H1 (cell line): ENCODE measurements at regions not wholly inside any gene's neighbourhood (a gene's known extent, or its start where the extent isn't known, plus 50 kb on each side); places are given as distances from the start of the nearest gene placed in this dataset.

Experiments used
- CTCF ChIA-PET: fragments of 300-600 bp; sonication (Branson Sonifier 250); formaldehyde crosslinking; loops from one replicate; lab custom pipeline; 2021; ENCODE audit not compliant: partially characterized antibody; lab: Charles Lee
- POLR2A ChIA-PET: fragments of 300-600 bp; sonication (Branson Sonifier 250); formaldehyde crosslinking; loops from one replicate; lab custom pipeline; 2021; ENCODE audit warnings: inconsistent platforms; ENCODE audit not compliant: partially characterized antibody; lab: Charles Lee
- DNase-seq, 2 experiments: peaks; one replicate each; pipeline versions ENCODE4 v3.0.0 to v3.0.0-alpha.2; 2010 to 2022; ENCODE audit warnings: low spot score in 2 of 2, low read depth in 1 of 2, mixed read lengths in 1 of 2
- FAIRE-seq: peaks from 2 replicates; lab custom pipeline; 2011; peaks lifted over from hg19 to GRCh38; lab: Jason Lieb, UNC
- H2AFZ ChIP-seq: 2 replicates; pipeline ENCODE4 v1.8.1; 2012; ENCODE audit warnings: low read length, inconsistent platforms
- H2AK5ac ChIP-seq: 2 replicates; pipeline ENCODE4 v1.6.1; 2013; ENCODE audit warnings: low read depth, low read length
- H2BK120ac ChIP-seq: replicated peaks from 2 replicates; pipeline ENCODE3; 2013; ENCODE audit warnings: low read depth, low read length, inconsistent platforms
- H2BK12ac ChIP-seq: 2 replicates; pipeline ENCODE4 v1.6.1; 2013; ENCODE audit warnings: low read depth, low read length
- H2BK15ac ChIP-seq: 2 replicates; pipeline ENCODE4 v1.6.1; 2013; ENCODE audit warnings: low read length
- H2BK20ac ChIP-seq: 2 replicates; pipeline ENCODE4 v1.6.1; 2013; ENCODE audit warnings: low read length
- H2BK5ac ChIP-seq: 2 replicates; pipeline ENCODE4 v1.6.1; 2013; ENCODE audit warnings: low read depth, low read length
- H3K14ac ChIP-seq: 2 replicates; pipeline ENCODE4 v1.6.1; 2013; ENCODE audit warnings: inconsistent platforms; ENCODE audit not compliant: insufficient read length
- H3K18ac ChIP-seq: 2 replicates; pipeline ENCODE4 v1.6.1; 2013; ENCODE audit warnings: low read length; ENCODE audit errors: extremely low read depth
- H3K23ac ChIP-seq: 2 replicates; pipeline ENCODE4 v1.6.1; 2013; ENCODE audit warnings: inconsistent platforms; ENCODE audit not compliant: insufficient read length
- H3K23me2 ChIP-seq: 2 replicates; pipeline ENCODE4 v1.6.1; 2013; ENCODE audit warnings: low read depth, low read length
- H3K27ac ChIP-seq: 2 replicates; pipeline ENCODE4 v1.6.1; 2011; ENCODE audit warnings: low read depth, low read length, inconsistent platforms
- H3K27me3 ChIP-seq, 4 experiments: replicated peaks in 1 of 4; 1 replicate in 1 of 4; 2 replicates in 3 of 4; pipeline versions ENCODE4 v1.6.1 to v1.8.1; 2011 to 2013; ENCODE audit warnings: low read length in 3 of 4, mild to moderate bottlenecking in 3 of 4, inconsistent platforms in 2 of 4, mixed read lengths in 2 of 4, moderate library complexity in 1 of 4; ENCODE audit not compliant: control insufficient read depth in 3 of 4, insufficient read depth in 3 of 4; ENCODE audit errors: extremely low read depth in 1 of 4
- H3K36me3 ChIP-seq, 4 experiments: 2 replicates each; pipeline versions ENCODE4 v1.6.1 to v1.8.1; 2011 to 2013; ENCODE audit warnings: mild to moderate bottlenecking in 4 of 4, low read length in 3 of 4, moderate library complexity in 2 of 4, control low read depth in 1 of 4, inconsistent platforms in 1 of 4; ENCODE audit not compliant: insufficient read depth in 4 of 4, control insufficient read depth in 2 of 4
- H3K4ac ChIP-seq: replicated peaks from 2 replicates; pipeline ENCODE3; 2013; ENCODE audit warnings: low read length, low read depth, mixed read lengths, inconsistent platforms; ENCODE audit not compliant: insufficient read length
- H3K4me1 ChIP-seq, 4 experiments: replicated peaks in 1 of 4; 1 replicate in 1 of 4; 2 replicates in 3 of 4; pipeline versions ENCODE4 v1.6.1 to v1.8.1; 2011 to 2013; ENCODE audit warnings: low read length in 3 of 4, inconsistent platforms in 2 of 4, mixed read lengths in 1 of 4; ENCODE audit not compliant: insufficient read depth in 4 of 4, control insufficient read depth in 3 of 4
- H3K4me2 ChIP-seq, 2 experiments: 2 replicates each; pipeline versions ENCODE4 v1.6.1 to v1.8.1; 2011 to 2013; ENCODE audit warnings: low read depth in 2 of 2, low read length in 2 of 2, control low read depth in 1 of 2, inconsistent platforms in 1 of 2, mild to moderate bottlenecking in 1 of 2; ENCODE audit not compliant: insufficient read depth in 1 of 2
- H3K4me3 ChIP-seq, 4 experiments: fragments of 200-600, 300-600 bp in 1 of 4; sonication (generic), shearing (Covaris generic), sonication (Bioruptor Twin) in 1 of 4; 2 replicates each; pipeline versions ENCODE4 v1.5.1 to v1.8.1; 2011 to 2016; ENCODE audit warnings: low read length in 4 of 4, low read depth in 3 of 4, control low read depth in 2 of 4, inconsistent platforms in 2 of 4, mild to moderate bottlenecking in 2 of 4, mixed read lengths in 1 of 4, moderate library complexity in 1 of 4; ENCODE audit not compliant: insufficient read depth in 2 of 4; ENCODE audit errors: extremely low read depth in 1 of 4
- H3K56ac ChIP-seq: replicated peaks from 2 replicates; pipeline ENCODE3; 2013; ENCODE audit warnings: low read depth, mild to moderate bottlenecking, mixed read lengths, low read length, inconsistent platforms; ENCODE audit not compliant: insufficient read length
- H3K79me1 ChIP-seq: 2 replicates; pipeline ENCODE4 v1.6.1; 2013; ENCODE audit warnings: low read depth, low read length, control low read depth
- H3K79me2 ChIP-seq, 2 experiments: 2 replicates each; pipeline versions ENCODE4 v1.6.1 to v1.8.1; 2012 to 2013; ENCODE audit warnings: low read length in 2 of 2, mild to moderate bottlenecking in 2 of 2, inconsistent platforms in 1 of 2; ENCODE audit not compliant: insufficient read depth in 2 of 2, control insufficient read depth in 1 of 2
- H3K9ac ChIP-seq, 4 experiments: replicated peaks in 1 of 4; 1 replicate in 1 of 4; 2 replicates in 3 of 4; pipeline versions ENCODE4 v1.6.1 to v1.8.1; 2011 to 2013; ENCODE audit warnings: low read depth in 3 of 4, low read length in 3 of 4, control low read depth in 2 of 4, mild to moderate bottlenecking in 2 of 4, moderate library complexity in 2 of 4, inconsistent platforms in 1 of 4; ENCODE audit errors: extremely low read depth in 1 of 4
- H3K9me3 ChIP-seq, 2 experiments: 2 replicates each; pipeline versions ENCODE4 v1.6.1 to v1.8.1; 2012 to 2013; ENCODE audit warnings: mild to moderate bottlenecking in 2 of 2, moderate library complexity in 2 of 2, control low read depth in 1 of 2, inconsistent platforms in 1 of 2, low read depth in 1 of 2, low read length in 1 of 2, mixed read lengths in 1 of 2; ENCODE audit not compliant: insufficient read depth in 2 of 2
- H4K20me1 ChIP-seq, 2 experiments: replicated peaks in 1 of 2; 2 replicates each; pipeline versions ENCODE3 to v1.8.1; 2011 to 2013; ENCODE audit warnings: inconsistent platforms in 2 of 2, low read length in 2 of 2, mild to moderate bottlenecking in 1 of 2; ENCODE audit not compliant: insufficient read depth in 2 of 2, control insufficient read depth in 1 of 2
- H4K5ac ChIP-seq: 2 replicates; pipeline ENCODE4 v1.6.1; 2013; ENCODE audit warnings: low read length, low read depth, mixed read lengths, inconsistent platforms; ENCODE audit not compliant: insufficient read length
- H4K8ac ChIP-seq: 2 replicates; pipeline ENCODE4 v1.8.0; 2013; ENCODE audit warnings: mild to moderate bottlenecking, moderate library complexity, low read length, inconsistent platforms; ENCODE audit not compliant: insufficient read depth; ENCODE audit errors: extremely low read depth
- H4K91ac ChIP-seq: replicated peaks from 2 replicates; pipeline ENCODE3; 2013; ENCODE audit warnings: low read length, mixed read lengths, inconsistent platforms; ENCODE audit not compliant: insufficient read length
- BCL11A ChIP-seq, 2 experiments: IDR thresholded peaks; one replicate each; pipeline ENCODE4 v1.6.1; 2011; ENCODE audit warnings: low read depth in 2 of 2, low read length in 2 of 2, mild to moderate bottlenecking in 2 of 2
- CTCF ChIP-seq, 3 experiments: IDR thresholded peaks; 1 replicate in 2 of 3; 2 replicates in 1 of 3; pipeline versions ENCODE4 v1.5.1 to v1.6.1; 2011; ENCODE audit warnings: low read length in 3 of 3, mild to moderate bottlenecking in 3 of 3, inconsistent platforms in 2 of 3, low read depth in 1 of 3, moderate library complexity in 1 of 3; ENCODE audit not compliant: insufficient read depth in 1 of 3; ENCODE audit errors: control extremely low read depth in 1 of 3
- E2F6 ChIP-seq: IDR thresholded peaks from 2 replicates; pipeline ENCODE4 v1.6.1; 2012; ENCODE audit warnings: inconsistent platforms
- HDAC2 ChIP-seq, 2 experiments: fragments of 300-600 bp in 1 of 2; sonication (generic) in 1 of 2; IDR thresholded peaks; 2 replicates each; pipeline ENCODE4 v1.6.1; 2011 to 2012; ENCODE audit warnings: low read depth in 2 of 2, low read length in 2 of 2, mild to moderate bottlenecking in 2 of 2, moderate library complexity in 2 of 2, borderline replicate concordance in 1 of 2, inconsistent platforms in 1 of 2
- NRF1 ChIP-seq: IDR thresholded peaks from 2 replicates; pipeline ENCODE4 v1.6.1; 2011; ENCODE audit warnings: mild to moderate bottlenecking, low read depth, low read length, improper control_type of control experiment
- PHF8 ChIP-seq: fragments of 200-600 bp; sonication (generic); conservative IDR thresholded peaks from 2 replicates; pipeline ENCODE4 v1.7.1; 2012; ENCODE audit warnings: low read depth, mild to moderate bottlenecking, inconsistent platforms, low read length, moderate library complexity
- RBBP5 ChIP-seq: IDR thresholded peaks from 2 replicates; pipeline ENCODE4 v1.7.1; 2012; ENCODE audit warnings: low read depth, mild to moderate bottlenecking, inconsistent platforms, low read length, moderate library complexity, borderline replicate concordance
- RNF2 ChIP-seq: fragments of 200-900, 300-1000 bp; sonication (generic); IDR thresholded peaks from 2 replicates; pipeline ENCODE4 v1.7.1; 2016; ENCODE audit warnings: borderline replicate concordance, low read depth, mild to moderate bottlenecking, antibody characterized with exemption, low read length; ENCODE audit not compliant: poor library complexity, severe bottlenecking; ENCODE audit errors: missing control alignments
- SAP30 ChIP-seq: fragments of 300-600 bp; sonication (generic); IDR thresholded peaks from 2 replicates; pipeline ENCODE4 v1.7.1; 2012; ENCODE audit warnings: low read length, moderate library complexity, mild to moderate bottlenecking, inconsistent platforms; ENCODE audit not compliant: insufficient read depth, insufficient replicate concordance
- TAF1 ChIP-seq: IDR thresholded peaks from 2 replicates; pipeline ENCODE4 v1.6.1; 2011; ENCODE audit warnings: mild to moderate bottlenecking, low read depth, low read length
- WGBS, 2 experiments: shearing (Covaris generic) in 1 of 2; methylation state at CpG; one replicate each; pipeline versions ENCODE4 v1.1.6 to v1.1.7; 2013 to 2015; ENCODE audit warnings: low lambda C conversion rate in 2 of 2, mixed read lengths in 2 of 2, inconsistent platforms in 1 of 2, low coverage in 1 of 2, missing lambda C conversion rate in 1 of 2; ENCODE audit not compliant: insufficient replicate concordance in 2 of 2, insufficient coverage in 1 of 2, insufficient read length in 1 of 2; ENCODE audit errors: extremely low coverage in 1 of 2, missing lambda C conversion rate in 1 of 2; 5-methylcytosine and 5-hydroxymethylcytosine counted together

GRCh38 chr3:64972793-64973192, 285.0 kb upstream of the ADAMTS9 start:
- Histone ChIP-seq H3K9ac (no peak overlapping the region), H3K9me3 (no peaks in the 10 kb centered on the region)
- no peak for TF ChIP-seq E2F6
- no peak for TF ChIP-seq HDAC2 (IDR thresholded peaks at IDR 0.05; ENCODE audit: borderline replicate concordance in 1 of 2, low read depth in 2 of 2, low read length in 2 of 2)
- no peak for TF ChIP-seq NRF1
- no peak for TF ChIP-seq SAP30
- TF ChIP-seq BCL11A (IDR thresholded peaks at IDR 0.05; ENCODE audit: low read depth in 2 of 2, low read length in 2 of 2): no peak
- no peak for TF ChIP-seq RBBP5
- no peak for TF ChIP-seq RNF2
- TF ChIP-seq PHF8: no peak
- no peak for TF ChIP-seq CTCF (IDR thresholded peaks at IDR 0.05; ENCODE audit: control extremely low read depth in 1 of 3, insufficient read depth in 1 of 3, low read depth in 1 of 3, low read length in 3 of 3)
- no peak for TF ChIP-seq TAF1

More at GRCh38 chr3:64972793-64973192, 285.0 kb upstream of the ADAMTS9 start:
- H3K4me3 ChIP-seq: no peak overlapping the region
- no peak overlapping the region for H2BK12ac ChIP-seq
- no peak overlapping the region for H3K14ac ChIP-seq
- H3K18ac ChIP-seq: no peak overlapping the region
- no peaks in the 10 kb centered on the region for H4K20me1 ChIP-seq
- H3K27me3 ChIP-seq: no peaks in the 10 kb centered on the region
- no peak overlapping the region for H2BK15ac ChIP-seq
- H3K23ac ChIP-seq: no peak overlapping the region
- H3K79me1 ChIP-seq: no peaks in the 10 kb centered on the region
- no peak overlapping the region for H2AFZ ChIP-seq
- no peak overlapping the region for H3K4me2 ChIP-seq
- no peaks in the 10 kb centered on the region for H3K4me1 ChIP-seq
- no peak overlapping the region for H2BK20ac ChIP-seq
- H3K36me3 ChIP-seq: no peaks in the 10 kb centered on the region
- H4K8ac ChIP-seq: no peak overlapping the region
- H3K23me2 ChIP-seq: no peaks in the 10 kb centered on the region
- no peak overlapping the region for H2BK5ac ChIP-seq
- CTCF ChIA-PET: interaction anchor here (0.7 to 1.4 kb wide), 3 partner anchors 13 to 439 kb away, joined by 3 to 5 read pairs (median 3); no protein-coding TSS in a partner anchor
- H4K5ac ChIP-seq: no peak overlapping the region
- H4K91ac ChIP-seq: no peak overlapping the region
- POLR2A ChIA-PET: no interaction called here
- FAIRE-seq: no peak
- no peak overlapping the region for H3K4ac ChIP-seq
- H3K79me2 ChIP-seq: no peaks in the 10 kb centered on the region
- no peak for DNase-seq
- no peak overlapping the region for H2BK120ac ChIP-seq
- H3K56ac ChIP-seq: no peak overlapping the region
- H3K27ac ChIP-seq: no peak overlapping the region
- no peak overlapping the region for H2AK5ac ChIP-seq
- 86% methylated on average over 1 of the region's 1 CpG; no CpG with 5 or more reads in 1 of the 2 experiments for WGBS, 2 experiments
